ENCODE measurements at regions not wholly inside any gene's neighbourhood (a gene's known extent, or its start where the extent isn't known, plus 50 kb on each side); places are given as distances from the start of the nearest gene placed in this dataset.

- no peaks in the 10 kb centered on the region for H3K4me1 ChIP-seq (ENCODE audit: control insufficient read depth in 3 of 3, insufficient read depth in 2 of 3, low read depth in 1 of 3, low read length in 2 of 3)
- H3K27ac ChIP-seq (ENCODE audit: low read depth in 1 of 3, low read length in 2 of 3) = no peak overlapping the region
- H3K36me3 ChIP-seq (ENCODE audit: control insufficient read depth in 3 of 3, insufficient read depth in 2 of 3, low read depth in 1 of 3, low read length in 3 of 3) = no peaks in the 10 kb centered on the region
- no peaks in the 10 kb centered on the region for H3K27me3 ChIP-seq (ENCODE audit: control insufficient read depth in 3 of 3, insufficient read depth in 3 of 3, low read length in 3 of 3)
- H3K4me3 ChIP-seq (ENCODE audit: low read depth in 1 of 3, low read length in 3 of 3) = no peak overlapping the region
- DNase-seq = no peak
- peaks cover 0 to 12% of the 10 kb centered on the region in 2 donors for H3K9me3 ChIP-seq (ENCODE audit: control insufficient read depth in 2 of 2, insufficient read depth in 1 of 2, low read depth in 1 of 2, low read length in 1 of 2)
- no peak for FAIRE-seq
- 71 to 76% (median 73%) methylated on average over 1 of the region's 1 CpG for WGBS, 3 donors
Observed at GRCh38 chr13:105572401-105572800, 963.1 kb downstream of the EFNB2 start.

- Histone ChIP-seq H3K4me3 (ENCODE audit: low read depth in 1 of 3, low read length in 3 of 3) (no peak overlapping the region), H3K36me3 (ENCODE audit: control insufficient read depth in 3 of 3, insufficient read depth in 2 of 3, low read depth in 1 of 3, low read length in 3 of 3) (no peaks in the 10 kb centered on the region), H3K9me3 (ENCODE audit: control insufficient read depth in 2 of 2, insufficient read depth in 1 of 2, low read depth in 1 of 2, low read length in 1 of 2) (peaks cover 0 to under 1% of the 10 kb centered on the region in 2 donors), H3K4me1 (ENCODE audit: control insufficient read depth in 3 of 3, insufficient read depth in 2 of 3, low read depth in 1 of 3, low read length in 2 of 3) (no peaks in the 10 kb centered on the region), H3K27ac (ENCODE audit: low read depth in 1 of 3, low read length in 2 of 3) (no peak overlapping the region), H3K27me3 (ENCODE audit: control insufficient read depth in 3 of 3, insufficient read depth in 3 of 3, low read length in 3 of 3) (no peaks in the 10 kb centered on the region)
- FAIRE-seq (no peak), DNase-seq (no peak)
- WGBS, 3 donors = 91 to 97% (median 97%) methylated on average over 2 of the region's 2 CpGs
Observed at GRCh38 chr13:105569816-105570215, 965.6 kb downstream of the EFNB2 start.

- no peak overlapping the region for H3K27ac ChIP-seq (ENCODE audit: low read depth in 1 of 3, low read length in 2 of 3)
- no peaks in the 10 kb centered on the region for H3K27me3 ChIP-seq (ENCODE audit: control insufficient read depth in 3 of 3, insufficient read depth in 3 of 3, low read length in 3 of 3)
- H3K4me3 ChIP-seq (ENCODE audit: low read depth in 1 of 3, low read length in 3 of 3) = no peak overlapping the region
- WGBS, 3 donors = 73 to 82% (median 81%) methylated on average over 7 of the region's 7 CpGs
- no peaks in the 10 kb centered on the region for H3K9me3 ChIP-seq (ENCODE audit: control insufficient read depth in 2 of 2, insufficient read depth in 1 of 2, low read depth in 1 of 2, low read length in 1 of 2)
- no peaks in the 10 kb centered on the region for H3K36me3 ChIP-seq (ENCODE audit: control insufficient read depth in 3 of 3, insufficient read depth in 2 of 3, low read depth in 1 of 3, low read length in 3 of 3)
- no peaks in the 10 kb centered on the region for H3K4me1 ChIP-seq (ENCODE audit: control insufficient read depth in 3 of 3, insufficient read depth in 2 of 3, low read depth in 1 of 3, low read length in 2 of 3)
- DNase-seq (no peak), FAIRE-seq (no peak)
Observed at GRCh38 chr13:105567951-105568525, 967.4 kb downstream of the EFNB2 start.

GRCh38 chr13:105565136-105565727 is 970.2 kb downstream of the EFNB2 start:
- Histone ChIP-seq H3K4me3 (ENCODE audit: low read depth in 1 of 3, low read length in 3 of 3) (no peak overlapping the region), H3K9me3 (ENCODE audit: control insufficient read depth in 2 of 2, insufficient read depth in 1 of 2, low read depth in 1 of 2, low read length in 1 of 2) (no peaks in the 10 kb centered on the region), H3K36me3 (ENCODE audit: control insufficient read depth in 3 of 3, insufficient read depth in 2 of 3, low read depth in 1 of 3, low read length in 3 of 3) (no peaks in the 10 kb centered on the region), H3K27me3 (ENCODE audit: control insufficient read depth in 3 of 3, insufficient read depth in 3 of 3, low read length in 3 of 3) (no peaks in the 10 kb centered on the region), H3K27ac (ENCODE audit: low read depth in 1 of 3, low read length in 2 of 3) (no peak overlapping the region), H3K4me1 (ENCODE audit: control insufficient read depth in 3 of 3, insufficient read depth in 2 of 3, low read depth in 1 of 3, low read length in 2 of 3) (no peaks in the 10 kb centered on the region)
- no peak for FAIRE-seq
- no peak for DNase-seq
- WGBS, 3 donors = 27 to 42% (median 39%) methylated on average over 3 of the region's 3 CpGs

- Histone ChIP-seq H3K27me3 (ENCODE audit: control insufficient read depth in 3 of 3, insufficient read depth in 3 of 3, low read length in 3 of 3) (peaks cover 0 to 2% (median 0%) of the 10 kb centered on the region in 3 donors), H3K4me3 (ENCODE audit: low read depth in 1 of 3, low read length in 3 of 3) (no peak overlapping the region), H3K36me3 (ENCODE audit: control insufficient read depth in 3 of 3, insufficient read depth in 2 of 3, low read depth in 1 of 3, low read length in 3 of 3) (no peaks in the 10 kb centered on the region), H3K27ac (ENCODE audit: low read depth in 1 of 3, low read length in 2 of 3) (no peak overlapping the region), H3K4me1 (ENCODE audit: control insufficient read depth in 3 of 3, insufficient read depth in 2 of 3, low read depth in 1 of 3, low read length in 2 of 3) (no peaks in the 10 kb centered on the region), H3K9me3 (ENCODE audit: control insufficient read depth in 2 of 2, insufficient read depth in 1 of 2, low read depth in 1 of 2, low read length in 1 of 2) (no peaks in the 10 kb centered on the region)
- DNase-seq (no peak), FAIRE-seq (no peak)
- WGBS, 3 donors = 68 to 70% (median 69%) methylated on average over 12 of the region's 12 CpGs
Observed at GRCh38 chr13:105552078-105552477, 983.4 kb downstream of the EFNB2 start.

- 44 to 84% (median 68%) methylated on average over 3 of the region's 3 CpGs for WGBS, 3 donors
- no peaks in the 10 kb centered on the region for H3K4me1 ChIP-seq (ENCODE audit: control insufficient read depth in 3 of 3, insufficient read depth in 2 of 3, low read depth in 1 of 3, low read length in 2 of 3)
- H3K4me3 ChIP-seq (ENCODE audit: low read depth in 1 of 3, low read length in 3 of 3) = no peak overlapping the region
- FAIRE-seq = no peak
- H3K9me3 ChIP-seq (ENCODE audit: control insufficient read depth in 2 of 2, insufficient read depth in 1 of 2, low read depth in 1 of 2, low read length in 1 of 2) = no peaks in the 10 kb centered on the region
- H3K27ac ChIP-seq (ENCODE audit: low read depth in 1 of 3, low read length in 2 of 3) = no peak overlapping the region
- no peak for DNase-seq
- H3K27me3 ChIP-seq (ENCODE audit: control insufficient read depth in 3 of 3, insufficient read depth in 3 of 3, low read length in 3 of 3) = peaks cover 0 to 2% (median 0%) of the 10 kb centered on the region in 3 donors
- no peaks in the 10 kb centered on the region for H3K36me3 ChIP-seq (ENCODE audit: control insufficient read depth in 3 of 3, insufficient read depth in 2 of 3, low read depth in 1 of 3, low read length in 3 of 3)
Observed at GRCh38 chr13:105547851-105548250, 987.6 kb downstream of the EFNB2 start.

GRCh38 chr13:105545811-105546210 is 989.7 kb downstream of the EFNB2 start:
- DNase-seq = no peak
- H3K36me3 ChIP-seq (ENCODE audit: control insufficient read depth in 3 of 3, insufficient read depth in 2 of 3, low read depth in 1 of 3, low read length in 3 of 3) = no peaks in the 10 kb centered on the region
- H3K27me3 ChIP-seq (ENCODE audit: control insufficient read depth in 3 of 3, insufficient read depth in 3 of 3, low read length in 3 of 3) = no peaks in the 10 kb centered on the region
- no peak for FAIRE-seq
- WGBS, 3 donors = 70 to 83% (median 80%) methylated on average over 5 of the region's 5 CpGs
- no peaks in the 10 kb centered on the region for H3K9me3 ChIP-seq (ENCODE audit: control insufficient read depth in 2 of 2, insufficient read depth in 1 of 2, low read depth in 1 of 2, low read length in 1 of 2)
- H3K4me1 ChIP-seq (ENCODE audit: control insufficient read depth in 3 of 3, insufficient read depth in 2 of 3, low read depth in 1 of 3, low read length in 2 of 3) = no peaks in the 10 kb centered on the region
- H3K27ac ChIP-seq (ENCODE audit: low read depth in 1 of 3, low read length in 2 of 3) = no peak overlapping the region
- no peak overlapping the region for H3K4me3 ChIP-seq (ENCODE audit: low read depth in 1 of 3, low read length in 3 of 3)

GRCh38 chr13:105543742-105544141 is 991.7 kb downstream of the EFNB2 start:
- Histone ChIP-seq H3K4me1 (ENCODE audit: control insufficient read depth in 3 of 3, insufficient read depth in 2 of 3, low read depth in 1 of 3, low read length in 2 of 3) (no peaks in the 10 kb centered on the region), H3K4me3 (ENCODE audit: low read depth in 1 of 3, low read length in 3 of 3) (no peak overlapping the region), H3K36me3 (ENCODE audit: control insufficient read depth in 3 of 3, insufficient read depth in 2 of 3, low read depth in 1 of 3, low read length in 3 of 3) (no peaks in the 10 kb centered on the region), H3K27ac (ENCODE audit: low read depth in 1 of 3, low read length in 2 of 3) (no peak overlapping the region), H3K9me3 (ENCODE audit: control insufficient read depth in 2 of 2, insufficient read depth in 1 of 2, low read depth in 1 of 2, low read length in 1 of 2) (no peaks in the 10 kb centered on the region), H3K27me3 (ENCODE audit: control insufficient read depth in 3 of 3, insufficient read depth in 3 of 3, low read length in 3 of 3) (no peaks in the 10 kb centered on the region)
- FAIRE-seq (no peak), DNase-seq (no peak)
- 68 to 79% (median 71%) methylated on average over 2 of the region's 2 CpGs for WGBS, 3 donors

GRCh38 chr13:105541565-105541964 is 993.9 kb downstream of the EFNB2 start:
- DNase-seq (peak in 1 of 2 donors; percentile 30), FAIRE-seq (no peak)
- no peaks in the 10 kb centered on the region for H3K4me1 ChIP-seq (ENCODE audit: control insufficient read depth in 3 of 3, insufficient read depth in 2 of 3, low read depth in 1 of 3, low read length in 2 of 3)
- H3K27me3 ChIP-seq (ENCODE audit: control insufficient read depth in 3 of 3, insufficient read depth in 3 of 3, low read length in 3 of 3) = no peaks in the 10 kb centered on the region
- WGBS, 3 donors = 72 to 78% (median 74%) methylated on average over 2 of the region's 2 CpGs
- no peak overlapping the region for H3K4me3 ChIP-seq (ENCODE audit: low read depth in 1 of 3, low read length in 3 of 3)
- H3K36me3 ChIP-seq (ENCODE audit: control insufficient read depth in 3 of 3, insufficient read depth in 2 of 3, low read depth in 1 of 3, low read length in 3 of 3) = no peaks in the 10 kb centered on the region
- no peak overlapping the region for H3K27ac ChIP-seq (ENCODE audit: low read depth in 1 of 3, low read length in 2 of 3)
- H3K9me3 ChIP-seq (ENCODE audit: control insufficient read depth in 2 of 2, insufficient read depth in 1 of 2, low read depth in 1 of 2, low read length in 1 of 2) = no peaks in the 10 kb centered on the region
